ENCODE measurements at regions not wholly inside any gene's neighbourhood (a gene's known extent, or its start where the extent isn't known, plus 50 kb on each side); places are given as distances from the start of the nearest gene placed in this dataset.

DNA sequence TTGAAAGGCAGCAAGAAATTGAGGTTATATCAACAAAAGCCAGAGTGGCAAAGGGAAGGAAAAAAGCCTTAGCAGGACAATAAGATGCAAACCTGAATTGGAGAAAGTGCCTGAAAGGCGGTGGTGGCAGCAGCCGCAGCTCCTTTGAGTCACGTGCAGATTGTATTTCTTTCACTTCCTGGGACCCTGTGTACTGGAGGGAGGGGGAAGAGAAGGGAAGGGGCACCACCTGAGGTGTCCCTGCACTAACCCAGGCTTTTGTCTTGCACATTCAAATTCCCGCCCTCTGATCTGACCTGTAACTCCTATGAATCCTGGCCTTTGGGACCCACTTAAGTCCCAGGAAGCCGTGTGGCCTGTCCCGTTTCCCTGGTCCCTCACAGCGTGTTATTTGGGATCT, 326.1 kb upstream of the SKOR2 start:
- no peaks in the 10 kb centered on the region for H3K4me1 ChIP-seq (replicated peaks in 1 of 2; ENCODE audit: control insufficient read depth in 2 of 2, insufficient read depth in 2 of 2, low read length in 2 of 2)
- no peaks in the 10 kb centered on the region for H3K36me3 ChIP-seq (ENCODE audit: control insufficient read depth, insufficient read depth, low read length)
- CTCF ChIA-PET (ENCODE audit: low intra/inter-chr PET ratio), result no interaction called here
- 0% methylated on average over 7 of the region's 7 CpGs for WGBS (ENCODE audit: insufficient coverage, low coverage, missing lambda C conversion rate)
- H3K79me2 ChIP-seq (ENCODE audit: control insufficient read depth, insufficient read depth, low read length), result no peaks in the 10 kb centered on the region
- in situ Hi-C loops (cut with MboI), result no loop called here
- TF ChIP-seq ZNF75A (CRISPR knock-in tag; IDR thresholded peaks at IDR 0.05) (no peak), SIRT6 (IDR thresholded peaks at IDR 0.05; ENCODE audit: low read depth, low read length) (no peak), RFX5 (IDR thresholded peaks at IDR 0.05; ENCODE audit: low read depth, low read length) (no peak), ARHGAP35 (IDR thresholded peaks at IDR 0.05; ENCODE audit: partially characterized antibody) (no peak), ARID3B (CRISPR knock-in tag; IDR thresholded peaks at IDR 0.05; ENCODE audit: borderline replicate concordance) (no peak), ZNF695 (CRISPR knock-in tag; IDR thresholded peaks at IDR 0.05) (no peak), RBBP5 (IDR thresholded peaks at IDR 0.05; ENCODE audit: borderline replicate concordance, insufficient read depth, low read length, poor library complexity, severe bottlenecking) (no peak), NFIX (CRISPR knock-in tag; IDR thresholded peaks at IDR 0.05; ENCODE audit: low read depth) (no peak), MTA2 (IDR thresholded peaks at IDR 0.05; ENCODE audit: low read depth) (no peak), NR1H2 (CRISPR knock-in tag; IDR thresholded peaks at IDR 0.05) (no peak), MAX (CRISPR knock-in tag; IDR thresholded peaks at IDR 0.05) (no peak), RERE (CRISPR knock-in tag; IDR thresholded peaks at IDR 0.05; ENCODE audit: borderline replicate concordance) (no peak), FOS (IDR thresholded peaks at IDR 0.05; ENCODE audit: extremely low read depth, insufficient read length) (no peak)
- intact Hi-C loops (cut with micrococcal nuclease), result no loop called here
- no peak for ATAC-seq
- BruUV-seq (replicated peaks), result no TSS peak
- no peak overlapping the region for H3K4me2 ChIP-seq (ENCODE audit: insufficient read depth, low read length)
- H3K9me3 ChIP-seq (replicated peaks; ENCODE audit: control insufficient read depth, insufficient read depth, low read depth, low read length), result no peaks in the 10 kb centered on the region
- no peak for DNase-seq (ENCODE audit: extremely low read depth in 1 of 4, low spot score in 3 of 4)
- no peaks in the 10 kb centered on the region for H4K20me1 ChIP-seq (replicated peaks; ENCODE audit: control insufficient read depth, insufficient read depth, low read length)
- no peak overlapping the region for H3K9ac ChIP-seq (ENCODE audit: insufficient read depth in 1 of 2, low read depth in 2 of 2, low read length in 2 of 2)
- H3K9me1 ChIP-seq (ENCODE audit: control insufficient read depth, insufficient read depth, low read length), result no peaks in the 10 kb centered on the region
- H2AFZ ChIP-seq (ENCODE audit: low read depth, low read length), result no peak overlapping the region
- POLR2A ChIA-PET, result no interaction called here
- FAIRE-seq, result no peak
- H3K27ac ChIP-seq (ENCODE audit: extremely low read depth, low read depth, low read length), result no peak overlapping the region
- H3K4me3 ChIP-seq, result no peak overlapping the region
- H3K27me3 ChIP-seq (ENCODE audit: control insufficient read depth in 2 of 2, insufficient read depth in 2 of 2, low read length in 2 of 2), result peaks cover 0 to 7% of the 10 kb centered on the region in 2 experiments; a peak in 2 of 5 replicates

Data from K562 (cell line).